GM21825 (cell line): ENCODE measurements at regions not wholly inside any gene's neighbourhood (a gene's known extent, or its start where the extent isn't known, plus 50 kb on each side); places are given as distances from the start of the nearest gene placed in this dataset.
"Not testable (repeated sequence)": the region's sequence is repeated elsewhere in the genome, so short reads cannot be mapped to it uniquely, and the experiment has no call there.

ENCODE experiments used
- ATAC-seq: cut with Tn5 transposase; IDR thresholded peaks from one replicate; pipeline ENCODE4 v1.9.1; 2021; ENCODE audit warnings: mild to moderate bottlenecking, moderate library complexity; ENCODE audit not compliant: unreplicated experiment

DNA sequence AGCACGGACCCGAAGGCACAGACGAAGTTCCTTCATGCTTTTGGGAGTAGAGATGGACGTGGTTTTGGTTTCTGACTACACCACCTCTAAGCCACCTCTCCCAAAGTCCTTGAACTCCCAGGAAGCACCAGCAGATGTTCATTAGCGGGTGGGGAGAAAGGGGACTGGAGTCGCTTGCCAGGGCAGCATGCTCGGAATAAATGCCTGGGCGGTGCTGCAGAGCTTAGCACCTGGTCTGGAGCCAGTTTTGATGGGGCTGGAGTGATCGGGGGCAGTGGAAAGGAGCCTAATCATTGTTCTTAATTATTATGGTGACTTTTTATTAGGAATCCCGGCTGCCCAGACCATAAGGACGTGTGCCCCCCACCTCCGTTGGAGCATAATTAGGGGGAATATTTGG lies 220.8 kb downstream of the TFCP2L1 start:
- no peak for ATAC-seq

DNA sequence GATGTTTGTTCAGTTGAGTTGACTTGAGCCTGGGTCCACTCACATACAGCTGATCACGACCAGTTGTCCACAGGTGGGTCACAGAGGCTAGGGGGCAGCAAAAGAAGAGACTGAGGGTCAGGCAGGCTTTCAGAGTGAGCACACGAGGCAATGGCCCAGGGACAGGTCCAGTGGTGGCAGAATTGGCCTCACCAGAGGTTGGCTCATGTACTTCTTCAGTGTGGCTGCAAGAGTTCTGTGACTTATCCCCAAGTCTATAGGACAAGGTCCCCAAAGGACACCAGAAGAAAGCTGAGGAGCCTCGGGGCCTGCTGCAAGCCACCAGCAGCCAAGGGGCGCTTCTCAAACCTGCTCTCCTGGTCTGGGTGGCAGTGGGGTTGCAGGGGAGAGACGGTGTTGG lies 219.8 kb downstream of the TFCP2L1 start:
- no peak for ATAC-seq

DNA sequence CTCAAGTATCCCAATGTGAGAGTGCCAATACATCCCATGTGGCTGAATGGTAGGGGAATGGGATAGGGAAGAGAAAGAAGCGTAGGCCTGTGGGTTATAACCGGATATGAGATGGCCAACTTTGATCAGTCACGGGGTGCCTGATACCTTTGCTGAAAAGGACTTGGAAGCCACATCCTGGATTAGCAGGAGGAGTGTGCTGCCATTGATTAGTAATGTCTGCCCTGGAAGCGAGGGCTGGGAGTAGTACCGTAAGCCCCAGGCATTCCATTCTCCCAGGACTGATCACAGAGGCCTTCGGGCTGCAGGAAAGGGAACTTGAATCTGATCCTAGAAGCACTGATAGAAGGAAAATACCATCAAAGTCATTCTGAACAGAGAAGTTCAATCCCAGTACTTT lies 218.5 kb downstream of the TFCP2L1 start:
- no peak for ATAC-seq

DNA sequence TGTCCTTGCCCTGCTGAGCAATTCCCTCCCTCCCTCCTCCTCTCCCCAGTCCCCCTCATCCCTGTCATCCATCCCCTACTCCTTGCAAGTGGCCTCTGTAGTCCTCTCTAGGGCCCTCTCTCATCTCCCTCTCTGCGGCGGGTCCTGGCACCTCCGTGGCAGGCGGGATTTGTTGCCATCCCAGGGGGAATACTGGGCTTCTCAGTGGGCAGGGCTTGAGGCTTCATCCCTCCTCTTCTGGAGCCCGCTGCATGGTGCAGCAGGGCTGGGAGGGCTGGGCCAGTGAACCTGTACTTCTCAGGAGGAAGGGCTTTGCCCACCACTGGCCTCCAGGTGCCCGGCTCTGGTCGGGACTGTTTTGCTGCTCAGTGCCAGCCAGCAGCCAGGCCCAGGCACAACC lies 216.2 kb downstream of the TFCP2L1 start:
- ATAC-seq: no peak

DNA sequence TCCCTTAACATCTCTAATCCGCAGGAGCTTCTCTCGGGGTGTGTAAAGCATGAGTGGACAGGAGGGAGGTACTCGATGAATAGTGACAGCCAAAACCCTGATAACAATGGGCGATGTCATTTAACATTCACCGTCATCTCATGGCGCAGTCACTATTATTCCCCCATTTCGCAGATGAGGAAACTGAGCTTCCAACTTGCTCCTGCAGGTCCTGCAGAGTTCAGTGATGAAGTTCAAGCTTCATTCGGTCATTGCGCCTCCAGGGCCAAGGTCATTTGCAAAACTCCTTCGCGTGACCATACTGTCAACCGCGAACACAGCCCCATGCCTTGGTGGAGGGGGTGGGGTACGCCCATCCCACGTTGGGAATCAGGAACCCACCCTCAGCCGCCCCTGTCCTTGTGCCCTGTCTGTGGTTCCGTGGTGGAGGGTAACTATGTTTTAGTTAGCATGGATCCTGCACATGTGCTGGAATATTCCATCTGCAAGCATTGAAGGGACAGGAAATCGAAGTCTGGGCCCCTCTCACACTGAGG lies 215.5 kb downstream of the TFCP2L1 start:
- no peak for ATAC-seq

DNA sequence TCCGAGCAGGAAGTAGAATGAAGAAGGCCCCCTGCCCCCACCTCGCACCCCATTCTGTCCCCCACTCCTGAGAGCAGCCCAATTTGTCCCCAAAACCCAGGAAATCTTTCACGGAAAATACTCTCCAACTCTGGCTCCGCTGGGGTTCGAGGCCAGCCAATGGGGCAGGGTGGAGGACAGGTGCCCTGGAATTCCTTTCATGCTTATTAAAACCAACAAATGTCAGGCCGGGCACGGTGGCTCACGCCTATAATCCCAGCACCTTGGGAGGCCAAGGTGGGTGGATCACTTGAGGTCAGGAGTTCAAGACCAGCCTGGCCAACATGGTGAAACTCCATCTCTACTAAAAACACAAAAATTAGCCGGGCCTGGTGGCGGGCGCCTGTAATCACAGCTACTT lies 214.9 kb downstream of the TFCP2L1 start:
- ATAC-seq: not testable (repeated sequence)

DNA sequence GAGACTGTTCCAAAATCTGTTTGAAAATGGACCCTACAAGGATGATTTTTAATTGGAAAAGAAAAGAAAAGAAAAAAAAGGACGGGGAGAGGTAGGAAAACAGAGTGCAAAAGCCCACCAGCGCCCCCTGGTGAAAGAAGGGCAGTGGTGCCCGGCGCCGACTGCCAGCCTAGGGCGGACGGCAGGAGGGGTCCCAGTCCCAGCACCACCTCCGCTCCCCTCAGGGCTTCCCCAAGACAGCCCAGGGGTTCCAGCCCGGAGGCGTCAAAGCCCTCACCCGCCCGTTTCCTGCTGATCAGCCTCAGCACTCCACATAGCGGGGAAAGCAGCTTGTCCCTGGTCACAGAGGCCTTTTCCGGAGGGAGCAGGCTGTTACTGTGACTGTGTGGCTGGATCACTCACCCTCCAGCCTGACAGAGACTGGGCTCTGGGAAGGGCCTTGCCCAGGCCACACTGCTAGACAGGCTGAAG lies 213.9 kb downstream of the TFCP2L1 start:
- ATAC-seq: no peak

DNA sequence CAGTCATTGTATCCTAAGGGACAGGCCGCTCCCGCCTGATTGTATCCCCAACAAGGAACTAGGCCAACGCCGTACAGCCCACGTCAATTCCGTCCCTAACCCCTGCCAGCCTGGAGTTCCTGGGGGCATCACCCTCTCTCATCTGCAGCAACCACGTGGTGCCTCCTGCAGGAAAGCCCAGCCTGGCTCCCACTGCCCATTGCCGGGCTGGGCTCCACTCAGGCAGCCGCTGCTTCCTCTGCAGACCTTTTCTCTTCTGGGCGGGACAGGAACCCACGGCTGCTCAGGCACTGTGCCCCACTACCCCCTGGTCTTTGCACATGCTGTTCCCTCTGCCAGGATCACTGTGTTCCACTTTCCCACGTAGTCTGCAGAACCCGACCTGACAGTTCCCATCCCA lies 212.2 kb downstream of the TFCP2L1 start:
- ATAC-seq: no peak

DNA sequence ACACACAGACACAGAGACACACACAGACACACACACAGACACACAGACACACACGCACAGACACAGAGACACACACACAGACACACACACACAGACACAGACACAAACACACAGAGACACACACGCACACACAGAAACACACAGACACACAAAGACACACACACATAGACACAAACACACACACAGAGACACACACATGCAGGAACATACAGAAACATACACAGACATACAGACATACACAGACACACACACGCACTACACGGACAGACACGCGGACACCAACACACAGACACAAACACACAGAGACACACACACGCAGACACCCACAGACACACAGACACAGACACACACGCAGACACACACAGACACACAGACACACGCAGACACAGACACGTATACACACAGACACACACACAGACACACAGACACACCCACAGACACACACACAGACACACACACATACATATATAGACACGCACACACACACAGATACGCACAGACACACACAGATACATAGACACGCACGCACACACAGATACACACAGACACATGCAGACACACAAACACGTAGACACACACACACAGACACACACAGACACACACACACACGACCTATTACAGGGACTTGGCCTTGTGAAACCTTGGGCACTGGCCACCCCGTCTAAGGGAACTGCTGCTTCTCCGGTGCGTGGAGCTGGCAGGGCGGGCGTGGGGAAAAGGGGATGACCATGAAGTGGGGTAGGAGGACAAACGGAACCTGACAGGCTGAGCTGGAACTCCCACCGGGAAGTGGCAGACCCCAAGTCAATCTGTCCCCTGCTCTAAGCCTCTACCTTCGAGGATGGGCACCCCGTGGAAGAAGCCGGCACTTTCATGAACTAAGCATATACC lies 211.4 kb downstream of the TFCP2L1 start:
- no peak for ATAC-seq

DNA sequence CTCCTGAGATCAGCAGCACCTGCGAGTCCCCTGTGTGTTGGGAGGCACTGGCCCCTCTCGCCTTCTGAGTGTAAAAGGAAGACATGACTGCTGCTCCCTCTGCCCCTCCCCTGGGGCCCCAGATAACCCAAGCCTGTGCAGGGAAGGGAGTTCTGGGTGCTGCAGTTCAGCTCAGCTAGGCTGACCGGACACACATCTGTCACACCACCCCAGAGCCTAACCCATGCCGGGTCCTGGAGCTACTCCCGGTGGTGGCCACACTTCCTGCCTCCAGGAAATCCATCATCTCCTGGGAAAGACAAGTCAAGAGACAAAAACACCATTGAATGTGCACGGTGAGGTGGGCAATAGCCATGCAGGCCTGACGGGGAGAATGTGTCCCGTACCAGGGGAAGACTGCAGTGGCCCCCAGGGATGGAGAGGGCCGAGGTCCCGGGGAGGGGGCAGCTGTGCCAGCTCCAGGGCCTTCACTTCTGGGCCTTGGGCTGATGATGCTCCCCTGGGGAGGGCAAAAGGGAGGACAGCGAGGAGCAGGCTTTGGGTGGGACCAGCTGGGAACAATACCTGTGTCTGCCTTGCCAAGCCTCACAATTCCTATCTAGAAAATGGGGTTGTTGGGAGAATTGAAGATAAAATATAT lies 210.6 kb downstream of the TFCP2L1 start:
- ATAC-seq: no peak

DNA sequence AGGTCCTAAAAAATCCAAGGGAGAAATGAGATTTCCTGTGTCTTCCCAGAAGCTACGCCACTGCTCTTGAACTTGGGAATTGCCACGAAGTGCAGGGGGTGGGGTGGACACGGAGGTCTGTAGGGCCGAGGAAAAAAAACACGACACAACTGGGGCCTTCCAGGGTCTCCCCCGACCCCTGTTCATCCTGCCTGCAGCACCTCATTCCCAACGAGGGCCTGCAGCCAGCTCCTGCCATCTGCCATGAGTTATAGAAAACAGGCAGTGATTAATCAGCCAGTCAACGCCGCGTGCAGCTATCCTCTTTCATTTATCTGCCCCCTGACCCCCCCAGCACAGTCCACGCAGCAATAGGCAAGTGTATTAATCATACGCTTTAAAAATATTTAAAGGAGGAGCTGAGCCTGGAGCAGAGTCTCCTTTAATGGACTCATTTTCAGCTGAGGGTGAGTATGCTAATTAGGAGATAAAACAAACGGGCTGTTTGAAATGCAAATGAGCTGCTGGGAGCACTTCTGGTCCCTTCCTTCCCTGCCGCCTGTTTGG lies 209.9 kb downstream of the TFCP2L1 start:
- peak; percentile 39 for ATAC-seq

DNA sequence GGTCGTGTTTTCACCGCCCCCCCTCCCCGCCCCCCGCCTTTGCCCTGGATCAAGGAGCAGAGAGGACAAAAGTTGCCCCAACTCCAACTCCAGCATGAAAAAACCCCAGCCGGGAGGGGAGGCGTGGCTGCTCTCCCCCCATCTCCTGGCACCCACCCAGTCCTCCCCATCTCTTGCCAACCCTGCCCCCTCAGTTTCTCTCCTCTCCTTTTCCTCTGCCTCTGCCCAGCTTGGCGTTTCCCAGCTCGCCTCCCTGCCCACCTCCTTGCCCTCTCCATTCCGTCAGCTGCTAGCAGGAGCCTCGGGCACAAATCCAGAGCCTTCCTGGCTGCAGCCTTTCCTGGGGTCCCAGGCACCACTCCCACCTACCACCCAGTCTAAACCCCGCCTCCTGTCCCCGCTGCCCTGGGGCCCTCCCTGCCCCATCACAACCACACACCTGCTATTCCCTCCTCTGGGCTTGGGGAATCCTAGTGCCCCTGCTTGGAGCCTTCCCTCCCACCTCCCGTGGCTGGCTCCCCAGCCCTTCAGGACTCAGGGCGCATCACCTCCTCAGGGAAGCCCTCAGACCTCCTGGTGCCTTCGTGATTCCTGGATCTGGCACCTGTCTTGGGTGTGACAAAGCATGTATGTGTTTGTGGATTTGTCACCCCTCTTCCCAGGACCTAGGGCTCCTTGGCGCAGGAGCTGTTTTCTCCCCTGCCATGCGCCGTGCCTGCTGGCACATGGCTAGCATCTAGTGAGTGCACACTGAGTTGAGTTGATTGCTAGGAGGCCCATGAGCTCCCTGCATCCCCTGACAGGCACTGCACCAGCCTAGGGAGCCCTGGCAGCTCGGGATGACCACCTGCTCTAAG lies 209.1 kb downstream of the TFCP2L1 start:
- ATAC-seq: no peak

DNA sequence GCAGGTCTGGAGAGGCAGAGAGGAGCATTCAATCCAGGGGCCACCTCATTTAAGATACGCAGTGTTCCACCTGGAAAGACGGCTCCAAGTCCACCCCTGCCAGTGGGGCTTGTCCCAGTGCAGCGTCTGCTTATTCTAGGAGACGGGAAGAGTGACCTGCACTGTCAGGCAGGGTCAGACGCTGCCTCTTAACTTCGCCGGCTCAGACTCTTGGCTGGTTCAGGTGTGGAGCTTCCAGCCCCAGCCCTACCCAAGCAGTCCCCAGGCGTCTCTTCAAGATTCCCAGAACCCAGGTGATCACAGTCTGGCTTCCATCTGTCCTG lies 208.5 kb downstream of the TFCP2L1 start:
- no peak for ATAC-seq

DNA sequence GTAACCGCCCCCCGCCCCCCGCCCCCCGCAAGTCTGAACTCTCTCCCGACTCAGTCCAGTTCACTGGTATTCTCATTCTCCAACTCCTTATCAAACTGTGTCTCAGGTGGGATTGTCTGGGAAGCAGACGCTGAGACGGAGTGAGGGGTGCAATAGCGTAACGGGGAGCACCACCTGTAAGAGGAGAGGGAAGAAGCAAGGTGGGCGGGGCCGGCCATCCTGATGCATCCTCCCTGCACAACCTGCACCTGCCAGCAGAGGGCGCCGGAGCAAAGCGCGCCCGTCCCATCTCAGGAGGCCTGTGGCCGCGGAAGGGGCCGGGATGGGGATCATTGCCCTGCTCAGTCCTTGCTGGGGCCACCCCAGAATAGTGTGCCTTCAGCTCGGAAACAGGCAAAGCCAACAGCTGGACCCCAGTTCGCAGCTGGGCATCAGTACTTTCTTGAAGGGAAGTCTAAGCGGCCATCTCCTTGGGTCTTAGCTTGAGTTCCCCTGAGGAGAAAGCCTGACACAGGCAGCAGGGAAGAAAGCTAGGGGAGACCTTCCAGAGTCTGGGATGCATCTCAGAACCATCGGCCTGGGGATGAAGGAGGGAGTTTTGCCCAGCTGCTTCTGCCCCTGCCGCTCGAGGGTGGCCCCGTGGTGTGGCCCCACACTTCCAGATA lies 208.0 kb downstream of the TFCP2L1 start:
- no peak for ATAC-seq

DNA sequence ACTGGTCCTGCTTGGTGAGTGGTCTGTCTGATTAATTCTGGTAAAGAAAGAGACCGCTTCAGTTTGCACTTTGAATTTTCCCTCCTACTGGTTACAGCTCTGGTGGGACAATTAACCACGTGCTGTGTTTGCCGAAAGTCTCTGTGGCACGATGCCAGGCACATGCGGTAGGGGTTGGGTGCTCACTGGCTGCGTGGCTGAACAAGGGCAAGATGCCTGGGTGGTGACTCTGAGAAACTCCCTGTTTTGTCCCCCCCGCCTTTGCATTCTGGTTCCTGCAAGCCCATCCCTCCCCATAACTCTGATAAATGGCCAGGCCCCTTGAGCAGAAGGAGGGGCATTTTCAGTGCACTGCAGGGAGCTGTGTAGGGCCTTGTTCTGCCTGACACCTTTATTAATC lies 206.1 kb downstream of the TFCP2L1 start:
- ATAC-seq: no peak

DNA sequence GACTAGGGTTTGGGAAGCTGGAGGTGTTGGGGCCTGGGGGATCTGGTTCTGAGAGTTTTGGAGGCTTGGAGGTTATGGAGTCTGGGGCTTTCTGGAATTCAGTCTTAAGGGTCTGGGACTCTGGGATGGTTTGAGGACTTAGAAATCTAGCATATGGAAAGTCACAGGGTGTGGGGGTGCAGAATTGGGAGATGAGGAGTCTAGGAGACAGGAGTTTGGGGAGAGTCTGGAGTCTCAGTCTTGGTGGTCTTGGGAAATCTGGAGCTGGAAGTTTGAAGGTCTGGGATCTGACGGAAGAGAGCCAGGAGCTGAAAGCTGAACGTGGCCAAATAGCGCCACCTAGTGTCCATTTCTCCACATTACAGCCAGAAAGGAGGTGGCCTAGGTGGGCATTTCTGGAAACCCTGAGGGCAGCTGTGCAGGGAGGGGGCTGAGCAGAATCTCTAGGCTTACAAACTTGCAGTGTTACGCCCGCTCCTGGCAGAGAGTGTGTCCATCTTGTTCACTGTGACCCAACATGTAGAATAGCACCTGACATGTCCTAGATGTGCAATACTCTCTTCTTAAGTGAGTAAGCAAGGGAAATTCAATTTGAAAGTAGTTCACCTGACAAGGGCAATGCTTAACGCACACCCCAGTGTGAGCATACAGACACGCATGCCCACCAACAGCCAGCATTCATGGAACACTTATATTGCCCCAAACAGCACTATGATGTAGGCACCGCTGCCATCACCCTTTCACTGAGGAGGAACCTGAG lies 204.8 kb downstream of the TFCP2L1 start:
- ATAC-seq: no peak

DNA sequence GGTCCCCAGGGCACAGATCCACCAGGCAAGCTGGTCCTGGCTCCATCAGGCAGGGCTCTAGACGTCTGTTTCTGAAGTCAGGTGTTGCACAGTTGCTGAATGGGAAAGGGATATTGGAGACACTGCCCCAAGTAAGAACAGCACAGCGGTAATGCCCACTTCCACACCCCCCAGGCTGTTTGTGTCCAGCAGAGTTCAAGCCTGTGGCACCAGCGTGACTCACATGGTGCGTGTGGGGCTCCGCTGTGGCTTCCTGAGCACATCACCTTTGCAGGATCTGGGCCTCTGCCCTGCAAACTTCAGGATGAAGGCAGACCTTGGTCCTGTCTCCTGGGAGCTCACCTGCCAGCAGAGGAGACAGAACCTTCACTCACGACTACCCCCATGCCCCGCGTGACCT lies 203.3 kb downstream of the TFCP2L1 start:
- ATAC-seq: no peak

DNA sequence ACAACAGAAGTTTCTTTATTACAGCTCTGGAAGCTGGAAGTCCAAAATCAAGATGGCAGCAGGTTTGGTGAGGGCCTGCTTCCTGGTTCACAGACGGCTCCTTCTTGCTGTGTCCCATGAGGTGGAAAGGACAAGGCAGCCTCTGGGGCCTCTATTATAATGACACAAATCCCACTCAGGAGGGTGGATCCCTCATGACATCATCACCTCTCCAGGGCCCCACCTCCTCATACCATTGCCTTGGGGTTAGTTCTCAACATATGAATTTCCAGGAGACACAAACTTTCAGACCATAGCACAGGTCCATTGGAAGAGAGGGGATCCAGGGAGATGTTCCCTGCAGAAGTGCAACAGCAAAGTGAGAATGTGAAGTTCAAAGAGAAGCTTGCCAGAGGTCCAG lies 202.8 kb downstream of the TFCP2L1 start:
- no peak for ATAC-seq

DNA sequence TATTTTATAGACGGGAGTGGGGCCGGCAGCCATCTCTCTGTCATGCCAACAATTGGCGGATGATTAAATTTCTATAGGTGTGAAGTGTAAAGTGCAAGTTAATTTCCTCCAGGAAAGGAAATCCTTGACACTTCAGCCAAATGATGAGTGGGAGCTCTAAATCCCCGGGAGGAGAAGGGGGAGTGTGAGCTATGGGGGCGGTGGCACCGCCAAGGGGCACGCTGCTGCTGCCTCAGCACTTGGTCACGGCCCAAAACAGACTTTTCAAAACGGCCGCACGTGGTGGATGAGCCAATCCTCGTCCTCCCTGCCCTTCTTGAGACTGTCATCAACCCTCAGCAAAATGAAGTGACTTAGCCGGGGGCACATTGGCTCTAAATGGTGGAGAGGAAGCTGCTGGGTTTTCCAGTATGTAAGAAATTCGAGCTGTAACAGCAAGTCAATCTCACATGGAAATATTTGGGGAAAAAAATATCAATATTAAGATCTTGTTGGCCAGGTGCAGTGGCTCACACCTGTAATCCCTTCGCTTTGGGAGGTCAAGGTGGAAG lies 200.8 kb downstream of the TFCP2L1 start:
- no peak for ATAC-seq
